HCT116 (cell line): ENCODE measurements at regions not wholly inside any gene's neighbourhood (a gene's known extent, or its start where the extent isn't known, plus 50 kb on each side); places are given as distances from the start of the nearest gene placed in this dataset.

Experiments used
- CEBPB ChIP-seq: IDR thresholded peaks from 2 replicates; pipeline ENCODE4 v1.6.1; 2012; ENCODE audit warnings: low read depth
- ELF1 ChIP-seq: IDR thresholded peaks from 2 replicates; pipeline ENCODE4 v1.6.1; 2012; ENCODE audit warnings: low read depth, borderline replicate concordance
- MAX ChIP-seq: IDR thresholded peaks from 2 replicates; pipeline ENCODE4 v1.6.1; 2012

- TF ChIP-seq CEBPB: no peak
- no peak for TF ChIP-seq ELF1
- TF ChIP-seq MAX: no peak
Observed at GRCh38 chr9:85331626-85332025, 410.1 kb downstream of the AGTPBP1 start.
